ENCODE measurements at regions not wholly inside any gene's neighbourhood (a gene's known extent, or its start where the extent isn't known, plus 50 kb on each side); places are given as distances from the start of the nearest gene placed in this dataset.

GRCh38 chr3:135766115-135766514, 199.4 kb upstream of the PPP2R3A start:
- TF ChIP-seq EZH2phosphoT487 (IDR thresholded peaks at IDR 0.05; ENCODE audit: low read depth, severe bottlenecking, unreplicated experiment) (no peak), EZH2 (IDR thresholded peaks at IDR 0.05; ENCODE audit: borderline replicate concordance) (no peak), CTCF (IDR thresholded peaks at IDR 0.05; ENCODE audit: poor library complexity) (no peak)
